Astrocyte (in vitro differentiated cells and primary cell): ENCODE measurements at regions not wholly inside any gene's neighbourhood (a gene's known extent, or its start where the extent isn't known, plus 50 kb on each side); places are given as distances from the start of the nearest gene placed in this dataset.

ENCODE experiments used
- DNase-seq: peaks from one replicate; pipeline ENCODE4 v3.0.0-alpha.2; 2010; ENCODE audit warnings: low read depth
- FAIRE-seq: peaks from 2 replicates; lab custom pipeline; 2011; peaks lifted over from hg19 to GRCh38; lab: Jason Lieb, UNC
- H2AFZ ChIP-seq: 2 replicates; pipeline ENCODE4 v1.6.0; 2012; ENCODE audit warnings: low read depth, low read length, inconsistent platforms
- H3K27ac ChIP-seq: 2 replicates; pipeline ENCODE4 v1.5.1; 2011; ENCODE audit warnings: low read depth, low read length, inconsistent platforms
- H3K27me3 ChIP-seq: 2 replicates; pipeline ENCODE4 v1.6.0; 2011; ENCODE audit warnings: low read length, inconsistent platforms; ENCODE audit not compliant: insufficient read depth
- H3K36me3 ChIP-seq: 2 replicates; pipeline ENCODE4 v1.5.1; 2011; ENCODE audit warnings: low read length, inconsistent platforms; ENCODE audit not compliant: insufficient read depth
- H3K4me1 ChIP-seq: 2 replicates; pipeline ENCODE4 v1.5.1; 2011; ENCODE audit warnings: low read length, inconsistent platforms; ENCODE audit not compliant: insufficient read depth
- H3K4me2 ChIP-seq: 2 replicates; pipeline ENCODE4 v1.6.0; 2012; ENCODE audit warnings: low read length, inconsistent platforms
- H3K4me3 ChIP-seq: 2 replicates; pipeline ENCODE4 v1.5.1; 2011; ENCODE audit warnings: low read depth, mild to moderate bottlenecking, low read length, inconsistent platforms; ENCODE audit not compliant: insufficient read depth
- H3K79me2 ChIP-seq: 2 replicates; pipeline ENCODE4 v1.6.0; 2012; ENCODE audit warnings: mild to moderate bottlenecking, low read length, inconsistent platforms; ENCODE audit not compliant: insufficient read depth
- H3K9ac ChIP-seq: 2 replicates; pipeline ENCODE4 v1.6.0; 2012; ENCODE audit warnings: mild to moderate bottlenecking, low read length, inconsistent platforms
- H3K9me3 ChIP-seq: 2 replicates; pipeline ENCODE4 v1.5.1; 2012; ENCODE audit warnings: low read depth, mild to moderate bottlenecking, low read length, inconsistent platforms; ENCODE audit not compliant: insufficient read depth
- H4K20me1 ChIP-seq: 2 replicates; pipeline ENCODE4 v1.6.0; 2012; ENCODE audit warnings: low read length, inconsistent platforms; ENCODE audit not compliant: insufficient read depth
- H3K27ac Mint-ChIP-seq: one replicate; pipeline ENCODE4 v1.8.0; 2021; ENCODE audit warnings: mild to moderate bottlenecking, mixed read lengths; ENCODE audit not compliant: unreplicated experiment
- H3K27me3 Mint-ChIP-seq: one replicate; pipeline ENCODE4 v1.8.0; 2021; ENCODE audit warnings: low read depth, mixed read lengths; ENCODE audit not compliant: unreplicated experiment
- H3K36me3 Mint-ChIP-seq: one replicate; pipeline ENCODE4 v1.8.0; 2021; ENCODE audit warnings: low read depth, mixed read lengths; ENCODE audit not compliant: unreplicated experiment
- H3K4me1 Mint-ChIP-seq: one replicate; pipeline ENCODE4 v1.8.0; 2021; ENCODE audit warnings: low read depth, mixed read lengths; ENCODE audit not compliant: unreplicated experiment
- H3K4me3 Mint-ChIP-seq: one replicate; pipeline ENCODE4 v1.8.0; 2021; ENCODE audit warnings: mild to moderate bottlenecking, moderate library complexity, mixed read lengths; ENCODE audit not compliant: unreplicated experiment
- H3K9me3 Mint-ChIP-seq: one replicate; pipeline ENCODE4 v1.8.0; 2021; ENCODE audit warnings: mild to moderate bottlenecking, mixed read lengths; ENCODE audit not compliant: unreplicated experiment
- EZH2 ChIP-seq: IDR thresholded peaks from 2 replicates; pipeline ENCODE4 v1.6.1; 2012; ENCODE audit warnings: mild to moderate bottlenecking, low read length, inconsistent platforms; ENCODE audit not compliant: insufficient read depth
- TF ChIP-seq, protein P1 (sequence below): IDR thresholded peaks from 2 replicates; pipeline ENCODE4 v1.5.1; 2011; ENCODE audit warnings: low read depth, mild to moderate bottlenecking, inconsistent platforms, low read length, moderate library complexity; ENCODE audit not compliant: insufficient read depth

DNA sequence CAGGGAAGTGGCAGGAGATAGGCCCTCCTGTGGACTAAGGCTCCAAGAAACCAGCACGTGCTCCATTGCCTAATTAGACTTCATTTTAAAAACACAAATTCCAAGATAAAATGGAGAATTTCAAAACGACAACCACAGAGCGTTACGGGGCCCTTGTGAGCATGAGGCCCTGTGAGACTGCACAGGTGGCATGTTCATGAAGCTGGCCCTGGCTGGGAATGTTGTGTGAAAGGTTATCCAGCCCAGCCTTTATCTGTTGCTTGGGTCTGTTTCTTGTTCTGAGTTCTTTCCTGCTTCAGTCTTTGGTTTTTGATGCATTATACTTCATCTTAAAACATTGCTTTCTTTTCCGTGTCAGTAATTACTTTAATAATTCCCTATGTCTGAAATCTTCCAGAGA, 99.0 kb downstream of the LACC1 start:
- FAIRE-seq = no peak
- no peak for TF ChIP-seq EZH2
- TF ChIP-seq, protein P1, sequence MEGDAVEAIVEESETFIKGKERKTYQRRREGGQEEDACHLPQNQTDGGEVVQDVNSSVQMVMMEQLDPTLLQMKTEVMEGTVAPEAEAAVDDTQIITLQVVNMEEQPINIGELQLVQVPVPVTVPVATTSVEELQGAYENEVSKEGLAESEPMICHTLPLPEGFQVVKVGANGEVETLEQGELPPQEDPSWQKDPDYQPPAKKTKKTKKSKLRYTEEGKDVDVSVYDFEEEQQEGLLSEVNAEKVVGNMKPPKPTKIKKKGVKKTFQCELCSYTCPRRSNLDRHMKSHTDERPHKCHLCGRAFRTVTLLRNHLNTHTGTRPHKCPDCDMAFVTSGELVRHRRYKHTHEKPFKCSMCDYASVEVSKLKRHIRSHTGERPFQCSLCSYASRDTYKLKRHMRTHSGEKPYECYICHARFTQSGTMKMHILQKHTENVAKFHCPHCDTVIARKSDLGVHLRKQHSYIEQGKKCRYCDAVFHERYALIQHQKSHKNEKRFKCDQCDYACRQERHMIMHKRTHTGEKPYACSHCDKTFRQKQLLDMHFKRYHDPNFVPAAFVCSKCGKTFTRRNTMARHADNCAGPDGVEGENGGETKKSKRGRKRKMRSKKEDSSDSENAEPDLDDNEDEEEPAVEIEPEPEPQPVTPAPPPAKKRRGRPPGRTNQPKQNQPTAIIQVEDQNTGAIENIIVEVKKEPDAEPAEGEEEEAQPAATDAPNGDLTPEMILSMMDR = no peak

DNA sequence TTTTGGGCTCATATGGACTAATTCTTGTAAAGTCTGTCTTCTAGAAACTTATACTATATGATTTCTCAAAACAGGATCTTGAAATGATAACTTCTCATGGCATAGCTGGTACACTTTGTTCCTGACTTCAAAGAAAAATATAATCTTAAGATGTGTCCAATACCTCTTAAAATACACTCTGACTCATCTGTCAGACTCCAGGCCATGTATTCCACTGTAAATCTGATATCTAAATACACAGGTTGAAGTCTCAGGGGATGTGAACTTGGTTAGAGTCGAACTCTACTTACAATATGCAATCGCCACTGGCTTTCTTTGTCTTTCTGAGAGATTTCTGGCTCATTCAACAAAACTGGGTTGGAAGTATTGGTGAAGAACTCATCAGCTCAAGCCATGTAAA, 99.8 kb downstream of the LACC1 start:
- no peak overlapping the region for H3K27ac Mint-ChIP-seq
- Histone ChIP-seq H2AFZ (no peak overlapping the region), H3K79me2 (no peaks in the 10 kb centered on the region), H3K4me1 (no peaks in the 10 kb centered on the region), H3K4me3 (no peak overlapping the region), H3K27me3 (peaks cover 5% of the 10 kb centered on the region), H3K9me3 (no peaks in the 10 kb centered on the region), H3K4me2 (no peak overlapping the region), H3K36me3 (no peaks in the 10 kb centered on the region), H3K9ac (no peak overlapping the region), H4K20me1 (no peaks in the 10 kb centered on the region), H3K27ac (no peak overlapping the region)
- no peak for FAIRE-seq
- TF ChIP-seq, protein P1 = no peak
- H3K27me3 Mint-ChIP-seq = peaks cover 10% of the 10 kb centered on the region
- peaks cover 6% of the 10 kb centered on the region for H3K9me3 Mint-ChIP-seq
- no peaks in the 10 kb centered on the region for H3K36me3 Mint-ChIP-seq
- DNase-seq = no peak
- peaks cover 6% of the 10 kb centered on the region for H3K4me1 Mint-ChIP-seq
- no peak overlapping the region for H3K4me3 Mint-ChIP-seq

More for the DNA sequence above, 99.0 kb downstream of the LACC1 start:
- H3K9me3 Mint-ChIP-seq = peaks cover 6% of the 10 kb centered on the region
- Histone ChIP-seq H3K9ac (no peak overlapping the region), H3K4me2 (no peak overlapping the region), H3K79me2 (no peaks in the 10 kb centered on the region), H3K27me3 (peaks cover 5% of the 10 kb centered on the region), H2AFZ (no peak overlapping the region), H3K4me1 (no peaks in the 10 kb centered on the region), H3K27ac (no peak overlapping the region), H3K36me3 (no peaks in the 10 kb centered on the region), H4K20me1 (no peaks in the 10 kb centered on the region), H3K9me3 (no peaks in the 10 kb centered on the region), H3K4me3 (no peak overlapping the region)
- peaks cover 5% of the 10 kb centered on the region for H3K4me1 Mint-ChIP-seq
- no peak for DNase-seq
- no peak overlapping the region for H3K4me3 Mint-ChIP-seq
- H3K36me3 Mint-ChIP-seq = no peaks in the 10 kb centered on the region
- H3K27ac Mint-ChIP-seq = no peak overlapping the region
- H3K27me3 Mint-ChIP-seq = peaks cover 10% of the 10 kb centered on the region

DNA sequence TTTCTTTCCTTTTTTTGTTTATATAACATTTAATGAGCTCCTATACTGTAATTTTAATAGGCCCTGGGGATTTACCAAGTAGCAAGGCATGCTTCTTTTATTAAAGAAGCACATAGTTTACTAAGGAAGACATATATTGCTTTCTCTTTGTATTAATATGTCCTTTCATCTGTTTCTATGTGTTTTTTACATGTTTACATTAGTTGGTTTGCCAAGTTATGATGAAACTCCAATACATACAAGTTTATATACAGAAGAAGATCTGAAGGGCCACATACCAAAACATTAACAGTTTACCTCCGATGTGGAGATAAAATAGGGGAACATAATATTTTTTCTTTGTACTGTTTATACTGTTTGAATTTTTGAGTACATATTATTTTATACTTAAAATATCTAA, 100.9 kb downstream of the LACC1 start:
- Histone ChIP-seq H3K27ac (no peak overlapping the region), H3K9me3 (no peaks in the 10 kb centered on the region), H3K36me3 (no peaks in the 10 kb centered on the region), H2AFZ (no peak overlapping the region), H3K79me2 (no peaks in the 10 kb centered on the region), H3K9ac (no peak overlapping the region), H3K27me3 (peaks cover 5% of the 10 kb centered on the region), H3K4me1 (no peaks in the 10 kb centered on the region), H4K20me1 (no peaks in the 10 kb centered on the region), H3K4me3 (no peak overlapping the region), H3K4me2 (no peak overlapping the region)
- no peak for DNase-seq
- no peak for TF ChIP-seq EZH2
- H3K4me3 Mint-ChIP-seq = no peak overlapping the region
- H3K36me3 Mint-ChIP-seq = no peaks in the 10 kb centered on the region
- H3K27me3 Mint-ChIP-seq = peaks cover 10% of the 10 kb centered on the region
- peaks cover 6% of the 10 kb centered on the region for H3K9me3 Mint-ChIP-seq
- no peak overlapping the region for H3K27ac Mint-ChIP-seq
- no peak for FAIRE-seq
- H3K4me1 Mint-ChIP-seq = peaks cover 8% of the 10 kb centered on the region
